HG03066 (cell line): ENCODE measurements at regions not wholly inside any gene's neighbourhood (a gene's known extent, or its start where the extent isn't known, plus 50 kb on each side); places are given as distances from the start of the nearest gene placed in this dataset.

ENCODE experiments used
- ATAC-seq: cut with Tn5 transposase; IDR thresholded peaks from one replicate; pipeline ENCODE4 v1.9.1; 2021; ENCODE audit warnings: low read depth; ENCODE audit not compliant: unreplicated experiment

DNA sequence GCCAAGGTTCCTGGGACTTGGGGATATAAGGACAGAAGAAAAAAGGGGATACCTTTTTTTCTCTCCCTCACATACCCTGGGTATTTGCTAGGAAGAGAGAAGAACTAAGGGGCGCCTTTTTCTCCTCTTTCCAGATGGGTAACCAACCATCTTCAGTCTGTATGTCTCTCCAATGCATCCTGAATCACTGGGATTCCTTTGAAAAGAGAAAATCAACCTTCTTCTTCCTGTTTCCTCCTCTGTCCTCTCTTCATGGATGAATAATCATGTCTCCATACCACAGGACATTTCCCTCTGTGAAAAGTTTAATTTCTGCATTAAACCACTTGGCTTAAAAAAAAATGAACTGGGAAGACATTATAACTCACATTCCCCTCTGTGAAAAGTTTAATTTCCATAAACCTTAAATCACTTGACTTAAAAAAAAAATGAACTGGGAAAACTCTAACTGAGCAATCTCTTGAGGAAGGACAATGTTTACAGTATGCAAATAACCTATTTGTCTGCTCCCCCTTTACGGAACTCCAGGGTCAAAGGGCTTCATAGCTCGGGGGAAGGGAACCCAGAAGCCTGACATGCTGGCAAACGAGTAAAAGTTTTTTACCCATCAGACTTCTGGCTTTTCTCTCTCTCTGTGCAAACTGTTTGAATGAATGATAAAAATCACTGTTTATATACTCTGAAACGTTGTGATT, 56.7 kb upstream of the FAM98A start:
- ATAC-seq: no peak

DNA sequence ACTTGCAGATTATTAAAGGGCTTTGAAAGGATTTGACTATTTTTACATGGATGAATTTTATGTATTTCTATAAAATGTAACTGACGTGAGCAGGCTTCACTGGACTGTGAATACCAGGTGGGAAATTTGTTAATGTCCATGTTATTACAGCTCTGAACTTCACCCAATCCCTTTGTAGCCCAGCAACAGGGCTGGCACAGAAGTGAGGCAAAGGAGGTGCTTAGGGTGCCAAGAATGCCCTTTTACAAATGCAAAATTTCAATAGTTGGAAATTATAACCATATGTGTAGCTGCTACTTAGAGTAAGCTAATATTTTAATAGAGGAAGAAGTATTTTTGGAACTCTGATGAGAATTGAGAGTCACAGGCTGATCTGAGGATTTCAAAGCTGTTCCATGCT, 53.7 kb upstream of the FAM98A start:
- ATAC-seq: no peak

- no peak for ATAC-seq
Observed at GRCh38 chr2:33650171-33650570, 51.1 kb upstream of the FAM98A start.
